B cell (primary cell): ENCODE measurements at regions not wholly inside any gene's neighbourhood (a gene's known extent, or its start where the extent isn't known, plus 50 kb on each side); places are given as distances from the start of the nearest gene placed in this dataset.

Experiments used
- ATAC-seq: fragments of 200-7000 bp; cut with Tn5 transposase; one replicate; pipeline ENCODE4 v1.10.0; 2021; ENCODE audit warnings: low read depth, mild to moderate bottlenecking, moderate number of reproducible peaks, moderate library complexity
- CTCF ChIA-PET: fragments of 350-600 bp; sonication (Branson Sonifier 250); formaldehyde crosslinking; loops from one replicate; lab custom pipeline; 2021; ENCODE audit warnings: antibody characterized with exemption, inconsistent platforms; lab: Charles Lee
- POLR2A ChIA-PET: fragments of 350-600 bp; sonication (Branson Sonifier 250); formaldehyde crosslinking; loops from one replicate; lab custom pipeline; 2021; ENCODE audit warnings: antibody characterized with exemption; lab: Charles Lee
- DNase-seq: peaks from one replicate; pipeline ENCODE4 v3.0.0; 2013
- H2AFZ ChIP-seq: 2 replicates; pipeline ENCODE4 v1.6.1; 2012; ENCODE audit warnings: mild to moderate bottlenecking, low read depth, low read length; ENCODE audit not compliant: insufficient read depth, poor library complexity, severe bottlenecking
- H3K27ac ChIP-seq, 2 donors: 1 replicate in 1 of 2; 2 replicates in 1 of 2; pipeline ENCODE4 v1.5.1; 2012 to 2013; ENCODE audit warnings: low read length in 2 of 2, mild to moderate bottlenecking in 2 of 2, moderate library complexity in 1 of 2
- H3K27me3 ChIP-seq, 4 experiments: fragments of 200-600 bp in 1 of 4; sonication (generic) in 1 of 4; replicated peaks in 1 of 4; 1 replicate in 2 of 4; 2 replicates in 2 of 4; pipeline versions ENCODE4 v1.6.1 to v1.7.0; 2013 to 2016; ENCODE audit warnings: low read length in 3 of 4, mild to moderate bottlenecking in 2 of 4, mixed read lengths in 1 of 4, moderate library complexity in 1 of 4; ENCODE audit not compliant: insufficient read depth in 4 of 4, control insufficient read depth in 3 of 4; ENCODE audit errors: control extremely low read depth in 1 of 4
- H3K36me3 ChIP-seq, 2 experiments: replicated peaks in 1 of 2; 1 replicate in 1 of 2; 2 replicates in 1 of 2; pipeline versions ENCODE4 v1.6.1 to v1.7.1; 2013; ENCODE audit warnings: low read length in 1 of 2; ENCODE audit not compliant: insufficient read depth in 2 of 2, control insufficient read depth in 1 of 2; ENCODE audit errors: control extremely low read depth in 1 of 2, extremely low read depth in 1 of 2
- H3K4me1 ChIP-seq, 2 donors: fragments of 200-600 bp in 1 of 2; sonication (generic) in 1 of 2; 1 replicate in 1 of 2; 2 replicates in 1 of 2; pipeline versions ENCODE4 v1.5.1 to v1.6.1; 2013 to 2017; ENCODE audit warnings: low read length in 2 of 2; ENCODE audit not compliant: control insufficient read depth in 2 of 2, insufficient read depth in 2 of 2
- H3K4me2 ChIP-seq: replicated peaks from 2 replicates; pipeline ENCODE3; 2012; ENCODE audit warnings: mild to moderate bottlenecking, low read depth, low read length; ENCODE audit not compliant: poor library complexity, severe bottlenecking
- H3K4me3 ChIP-seq, 5 experiments: fragments of 200-600 bp in 1 of 5; sonication (generic) in 1 of 5; 1 replicate in 3 of 5; 2 replicates in 2 of 5; pipeline versions ENCODE4 v1.5.1 to v1.7.0; 2011 to 2016; ENCODE audit warnings: low read length in 4 of 5, mild to moderate bottlenecking in 4 of 5, low read depth in 2 of 5, control low read depth in 1 of 5, moderate library complexity in 1 of 5; ENCODE audit not compliant: insufficient read depth in 1 of 5; ENCODE audit errors: control extremely low read depth in 1 of 5, extremely low read depth in 1 of 5
- H3K79me2 ChIP-seq: fragments of 200-600 bp; sonication (generic); one replicate; pipeline ENCODE4 v1.6.0; 2016; ENCODE audit warnings: low read length; ENCODE audit not compliant: control insufficient read depth, insufficient read depth
- H3K9ac ChIP-seq: fragments of 200-600 bp; sonication (generic); 2 replicates; pipeline ENCODE4 v1.6.1; 2017; ENCODE audit warnings: mild to moderate bottlenecking, low read length, moderate library complexity
- H3K9me3 ChIP-seq, 3 donors: one replicate each; pipeline versions ENCODE4 v1.6.1 to v1.7.1; 2013; ENCODE audit warnings: low read length in 2 of 3; ENCODE audit not compliant: control insufficient read depth in 2 of 3, insufficient read depth in 1 of 3; ENCODE audit errors: control extremely low read depth in 1 of 3
- H4K20me1 ChIP-seq: 2 replicates; pipeline ENCODE4 v1.6.0; 2012; ENCODE audit warnings: mild to moderate bottlenecking, low read length; ENCODE audit not compliant: insufficient read depth, control insufficient read depth, poor library complexity, severe bottlenecking
- H3K27ac Mint-ChIP-seq: one replicate; pipeline ENCODE4 v1.8.0; 2021; ENCODE audit warnings: mixed read lengths
- H3K27me3 Mint-ChIP-seq: one replicate; pipeline ENCODE4 v1.8.0; 2021; ENCODE audit warnings: mixed read lengths
- H3K4me1 Mint-ChIP-seq: one replicate; pipeline ENCODE4 v1.8.0; 2021; ENCODE audit warnings: mixed read lengths
- H3K4me3 Mint-ChIP-seq: one replicate; pipeline ENCODE4 v1.8.0; 2021; ENCODE audit warnings: mixed read lengths
- H3K9me3 Mint-ChIP-seq: one replicate; pipeline ENCODE4 v1.8.0; 2022; ENCODE audit warnings: mixed read lengths; ENCODE audit not compliant: insufficient read depth
- EZH2 ChIP-seq: IDR thresholded peaks from 2 replicates; pipeline ENCODE4 v1.6.1; 2012; ENCODE audit warnings: borderline replicate concordance, low read depth, mild to moderate bottlenecking, moderate library complexity, low read length; ENCODE audit not compliant: insufficient read depth, poor library complexity, severe bottlenecking
- WGBS: methylation state at CpG from one replicate; pipeline ENCODE4 v1.1.5; 2013; ENCODE audit warnings: missing lambda C conversion rate; ENCODE audit not compliant: insufficient coverage; 5-methylcytosine and 5-hydroxymethylcytosine counted together
- intact Hi-C: fragments of 100-400 bp; cut with micrococcal nuclease; formaldehyde crosslinking; loops from one replicate; pipeline ENCODE4 v1.10.0; 2022
- TF ChIP-seq, protein P1 (sequence below): fragments of 200-600 bp; IDR thresholded peaks from one replicate; pipeline ENCODE4 v1.8.0; 2022; ENCODE audit warnings: antibody characterized with exemption, mild to moderate bottlenecking

GRCh38 chr3:72658466-72659100, 189.7 kb downstream of the SHQ1 start:
- DNase-seq (no peak), ATAC-seq (no peak)
- H3K9ac ChIP-seq, result no peak overlapping the region
- TF ChIP-seq EZH2, result no peak
- TF ChIP-seq, protein P1, sequence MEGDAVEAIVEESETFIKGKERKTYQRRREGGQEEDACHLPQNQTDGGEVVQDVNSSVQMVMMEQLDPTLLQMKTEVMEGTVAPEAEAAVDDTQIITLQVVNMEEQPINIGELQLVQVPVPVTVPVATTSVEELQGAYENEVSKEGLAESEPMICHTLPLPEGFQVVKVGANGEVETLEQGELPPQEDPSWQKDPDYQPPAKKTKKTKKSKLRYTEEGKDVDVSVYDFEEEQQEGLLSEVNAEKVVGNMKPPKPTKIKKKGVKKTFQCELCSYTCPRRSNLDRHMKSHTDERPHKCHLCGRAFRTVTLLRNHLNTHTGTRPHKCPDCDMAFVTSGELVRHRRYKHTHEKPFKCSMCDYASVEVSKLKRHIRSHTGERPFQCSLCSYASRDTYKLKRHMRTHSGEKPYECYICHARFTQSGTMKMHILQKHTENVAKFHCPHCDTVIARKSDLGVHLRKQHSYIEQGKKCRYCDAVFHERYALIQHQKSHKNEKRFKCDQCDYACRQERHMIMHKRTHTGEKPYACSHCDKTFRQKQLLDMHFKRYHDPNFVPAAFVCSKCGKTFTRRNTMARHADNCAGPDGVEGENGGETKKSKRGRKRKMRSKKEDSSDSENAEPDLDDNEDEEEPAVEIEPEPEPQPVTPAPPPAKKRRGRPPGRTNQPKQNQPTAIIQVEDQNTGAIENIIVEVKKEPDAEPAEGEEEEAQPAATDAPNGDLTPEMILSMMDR, result no peak
- no peaks in the 10 kb centered on the region for H3K9me3 Mint-ChIP-seq
- no peak overlapping the region for H3K27ac ChIP-seq
- H3K4me3 Mint-ChIP-seq, result no peak overlapping the region
- no peak overlapping the region for H3K4me3 ChIP-seq
- peaks cover 0 to 4% (median 0%) of the 10 kb centered on the region in 3 donors for H3K9me3 ChIP-seq
- no peak overlapping the region for H3K27ac Mint-ChIP-seq
- WGBS, result 100% methylated on average over 2 of the region's 6 CpGs
- H3K79me2 ChIP-seq, result no peaks in the 10 kb centered on the region
- peaks cover 2% of the 10 kb centered on the region for H3K4me1 Mint-ChIP-seq
- H4K20me1 ChIP-seq, result no peaks in the 10 kb centered on the region
- intact Hi-C loops, result no loop called here
- H3K27me3 ChIP-seq, result peaks cover 0 to 37% (median 25%) of the 10 kb centered on the region in 4 experiments
- H2AFZ ChIP-seq, result no peak overlapping the region
- ChIA-PET CTCF (interaction anchor here (1.2 kb wide), 1 partner anchor 7 kb away, joined by 8 read pairs; no protein-coding TSS in a partner anchor), POLR2A (no interaction called here)
- H3K36me3 ChIP-seq, result no peaks in the 10 kb centered on the region
- H3K27me3 Mint-ChIP-seq, result peaks cover 40% of the 10 kb centered on the region
- no peak overlapping the region for H3K4me2 ChIP-seq
- H3K4me1 ChIP-seq, result peaks cover 5 to 8% of the 10 kb centered on the region in 2 donors

GRCh38 chr3:72657666-72658065, 190.6 kb downstream of the SHQ1 start:
- CTCF ChIA-PET, result interaction anchor here (1.0 to 1.2 kb wide), 2 partner anchors 8 to 702 kb away, joined by 3 to 8 read pairs; no protein-coding TSS in a partner anchor
- intact Hi-C loops, result no loop called here
- H3K27me3 Mint-ChIP-seq, result peaks cover 40% of the 10 kb centered on the region
- no peak for ATAC-seq
- no peak overlapping the region for H3K27ac Mint-ChIP-seq
- DNase-seq, result no peak
- H3K4me3 ChIP-seq, result no peak overlapping the region
- WGBS, result 20% methylated on average over 1 of the region's 4 CpGs
- H3K4me3 Mint-ChIP-seq, result no peak overlapping the region
- H3K27me3 ChIP-seq, result peaks cover 0 to 38% (median 25%) of the 10 kb centered on the region in 4 experiments
- TF ChIP-seq, protein P1, result no peak
- TF ChIP-seq EZH2, result no peak
- POLR2A ChIA-PET, result no interaction called here
- H3K4me1 ChIP-seq, result peaks cover 5 to 8% of the 10 kb centered on the region in 2 donors
- no peaks in the 10 kb centered on the region for H3K79me2 ChIP-seq
- H3K36me3 ChIP-seq, result no peaks in the 10 kb centered on the region
- H3K9me3 ChIP-seq, result peaks cover 0 to 4% (median 0%) of the 10 kb centered on the region in 3 donors
- no peak overlapping the region for H2AFZ ChIP-seq
- H3K4me1 Mint-ChIP-seq, result peaks cover 2% of the 10 kb centered on the region
- H4K20me1 ChIP-seq, result no peaks in the 10 kb centered on the region
- no peaks in the 10 kb centered on the region for H3K9me3 Mint-ChIP-seq
- H3K9ac ChIP-seq, result no peak overlapping the region
- H3K27ac ChIP-seq, result no peak overlapping the region
- H3K4me2 ChIP-seq, result no peak overlapping the region
